GM12891 (cell line): ENCODE measurements at regions not wholly inside any gene's neighbourhood (a gene's known extent, or its start where the extent isn't known, plus 50 kb on each side); places are given as distances from the start of the nearest gene placed in this dataset.

Experiments
- DNase-seq: peaks from one replicate; pipeline ENCODE4 v3.0.0; 2011; ENCODE audit warnings: low spot score; ENCODE audit not compliant: insufficient read length
- FAIRE-seq: peaks from 2 replicates; lab custom pipeline; 2011; peaks lifted over from hg19 to GRCh38; lab: Jason Lieb, UNC
- PAX5 ChIP-seq: IDR thresholded peaks from 2 replicates; pipeline ENCODE4 v1.6.1; 2011; ENCODE audit warnings: low read length, moderate library complexity, mild to moderate bottlenecking; ENCODE audit not compliant: insufficient read depth, severe bottlenecking
- POLR2A ChIP-seq: IDR thresholded peaks from 2 replicates; pipeline ENCODE4 v1.6.1; 2011; ENCODE audit warnings: low read depth, low read length, control low read depth
- POLR2AphosphoS5 ChIP-seq: IDR thresholded peaks from 2 replicates; pipeline ENCODE4 v1.6.1; 2011; ENCODE audit warnings: low read depth, low read length, control low read depth
- POU2F2 ChIP-seq: IDR thresholded peaks from 2 replicates; pipeline ENCODE4 v1.6.1; 2011; ENCODE audit warnings: low read depth, mild to moderate bottlenecking, control low read depth, low read length, moderate library complexity
- SPI1 ChIP-seq: IDR thresholded peaks from 2 replicates; pipeline ENCODE4 v1.6.1; 2011; ENCODE audit warnings: low read depth, low read length, control low read depth
- TAF1 ChIP-seq: IDR thresholded peaks from 2 replicates; pipeline ENCODE4 v1.6.1; 2011; ENCODE audit warnings: low read depth, low read length, control low read depth

GRCh38 chr5:104429911-104430310, 867.3 kb upstream of the NUDT12 start:
- no peak for TF ChIP-seq POLR2A
- no peak for TF ChIP-seq POLR2AphosphoS5
- TF ChIP-seq SPI1, result no peak
- TF ChIP-seq TAF1, result no peak
- TF ChIP-seq POU2F2, result no peak
- no peak for TF ChIP-seq PAX5
- FAIRE-seq, result no peak
- DNase-seq, result no peak

GRCh38 chr5:104421431-104421830, 858.8 kb upstream of the NUDT12 start:
- DNase-seq, result no peak
- TF ChIP-seq POLR2AphosphoS5 (no peak), SPI1 (no peak), TAF1 (no peak), PAX5 (no peak), POU2F2 (no peak), POLR2A (no peak)
- FAIRE-seq, result no peak

DNA sequence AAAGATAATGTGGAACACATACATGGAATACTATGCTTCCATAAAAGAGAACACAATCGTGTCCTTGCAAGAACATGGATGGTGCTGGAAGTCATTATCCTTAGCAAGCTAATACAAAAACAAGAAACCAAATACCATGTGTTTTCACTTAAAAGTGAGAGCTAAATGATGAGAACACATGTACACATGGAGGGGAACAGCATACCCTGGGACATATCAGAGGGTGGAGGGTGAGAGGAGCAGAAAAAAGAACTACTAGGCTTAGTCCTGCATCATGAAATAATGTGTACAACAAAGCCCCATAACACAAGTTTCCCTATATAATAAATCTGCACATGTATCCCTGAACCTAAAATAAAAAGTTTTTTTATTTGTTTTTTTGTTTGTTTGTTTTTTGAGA, 855.5 kb upstream of the NUDT12 start:
- no peak for DNase-seq
- FAIRE-seq, result no peak

DNA sequence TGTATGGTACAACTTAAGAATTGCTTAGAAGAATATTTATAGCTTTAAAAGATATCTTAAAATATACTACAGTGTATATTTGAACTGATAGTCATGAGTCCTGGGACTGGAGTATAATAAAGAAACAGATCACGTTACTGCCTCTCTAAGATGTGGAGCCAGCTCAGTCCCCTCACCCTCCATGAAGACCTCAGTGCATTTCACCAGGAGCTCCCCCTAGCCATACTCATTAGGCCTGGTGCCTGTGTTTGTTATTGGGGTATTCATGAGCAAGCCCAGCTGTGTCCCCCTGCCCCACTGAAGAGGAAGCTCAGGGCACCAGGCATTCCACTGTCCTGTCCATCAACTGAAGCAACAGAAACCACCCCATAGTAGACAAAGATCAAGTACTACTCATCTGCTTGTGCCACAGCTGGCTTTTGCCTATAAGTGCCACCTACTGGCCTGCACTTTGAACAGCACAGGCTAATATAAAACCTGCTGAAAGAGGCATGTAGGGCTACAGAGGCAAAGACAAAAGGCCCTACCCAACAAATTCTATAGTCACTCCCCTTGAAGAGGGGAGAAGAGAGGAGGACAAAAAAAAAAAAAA, 850.2 kb upstream of the NUDT12 start:
- FAIRE-seq (peak; percentile 41), DNase-seq (no peak)
- TF ChIP-seq SPI1, result no peak
- no peak for TF ChIP-seq POU2F2
- TF ChIP-seq POLR2A, result no peak
- TF ChIP-seq PAX5, result no peak
- no peak for TF ChIP-seq TAF1
- no peak for TF ChIP-seq POLR2AphosphoS5

More for the DNA sequence above, 855.5 kb upstream of the NUDT12 start:
- no peak for TF ChIP-seq POU2F2

DNA sequence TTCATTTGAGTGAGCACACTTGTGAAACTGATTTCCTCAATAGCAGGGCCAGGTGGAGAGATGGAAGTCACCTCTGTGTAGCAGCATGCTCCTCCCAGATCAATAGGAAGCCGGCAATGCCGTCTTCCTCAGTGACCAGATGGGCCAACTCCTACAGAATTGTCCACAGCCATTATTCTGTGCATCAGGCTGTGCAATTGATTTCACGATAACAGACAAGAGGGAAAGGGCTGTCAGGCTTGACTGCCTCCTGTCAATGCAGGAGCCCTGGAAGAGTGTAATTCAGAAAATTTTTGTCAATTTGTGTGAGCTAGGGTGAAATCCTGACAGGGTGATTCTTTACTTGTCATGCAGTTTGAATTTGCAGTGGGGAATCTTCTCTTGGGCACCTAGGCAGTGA, 838.4 kb upstream of the NUDT12 start:
- FAIRE-seq (no peak), DNase-seq (no peak)
- TF ChIP-seq POU2F2 (no peak), POLR2AphosphoS5 (no peak), SPI1 (no peak), PAX5 (no peak), TAF1 (no peak), POLR2A (no peak)

GRCh38 chr5:104385906-104386305, 823.3 kb upstream of the NUDT12 start:
- no peak for FAIRE-seq
- DNase-seq, result no peak
- TF ChIP-seq TAF1 (no peak), POLR2A (no peak)

GRCh38 chr5:104375345-104375744, 812.8 kb upstream of the NUDT12 start:
- DNase-seq (no peak), FAIRE-seq (no peak)
- TF ChIP-seq POLR2A (no peak), POLR2AphosphoS5 (no peak), SPI1 (no peak), PAX5 (no peak), POU2F2 (no peak), TAF1 (no peak)

DNA sequence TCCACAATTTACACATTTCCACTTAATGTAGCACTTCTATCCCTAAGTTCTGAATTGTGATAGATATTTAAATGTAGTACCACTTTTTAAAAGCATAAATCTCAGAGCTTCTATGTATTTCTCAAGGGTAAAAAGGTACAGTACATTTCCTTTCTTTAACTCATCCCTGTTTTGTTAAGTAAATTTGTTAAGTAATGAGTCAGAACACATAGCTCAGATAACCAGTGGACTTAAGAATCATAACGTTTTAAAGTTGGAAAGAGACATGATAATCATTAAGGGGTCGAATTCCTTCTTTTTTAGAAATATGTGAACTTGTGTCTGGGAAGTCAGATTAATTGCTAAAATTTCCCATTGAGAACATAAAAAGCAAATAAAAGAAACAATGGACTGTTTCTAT, 810.2 kb upstream of the NUDT12 start:
- no peak for DNase-seq
- FAIRE-seq, result no peak
- TF ChIP-seq SPI1, result no peak
- no peak for TF ChIP-seq POLR2AphosphoS5
- TF ChIP-seq POLR2A, result no peak
- no peak for TF ChIP-seq PAX5

GRCh38 chr5:104372376-104372775, 809.8 kb upstream of the NUDT12 start:
- DNase-seq, result no peak
- no peak for FAIRE-seq
- TF ChIP-seq POU2F2, result no peak
- TF ChIP-seq POLR2A, result no peak
- no peak for TF ChIP-seq TAF1
- TF ChIP-seq SPI1, result no peak
- TF ChIP-seq POLR2AphosphoS5, result no peak
- TF ChIP-seq PAX5, result no peak

- no peak for DNase-seq
- TF ChIP-seq POLR2AphosphoS5 (no peak), PAX5 (no peak), SPI1 (no peak), POU2F2 (no peak), POLR2A (no peak), TAF1 (no peak)
- FAIRE-seq, result no peak
Observed at GRCh38 chr5:104370523-104370922, 807.9 kb upstream of the NUDT12 start.
